ENCODE measurements at regions not wholly inside any gene's neighbourhood (a gene's known extent, or its start where the extent isn't known, plus 50 kb on each side); places are given as distances from the start of the nearest gene placed in this dataset.

DNA sequence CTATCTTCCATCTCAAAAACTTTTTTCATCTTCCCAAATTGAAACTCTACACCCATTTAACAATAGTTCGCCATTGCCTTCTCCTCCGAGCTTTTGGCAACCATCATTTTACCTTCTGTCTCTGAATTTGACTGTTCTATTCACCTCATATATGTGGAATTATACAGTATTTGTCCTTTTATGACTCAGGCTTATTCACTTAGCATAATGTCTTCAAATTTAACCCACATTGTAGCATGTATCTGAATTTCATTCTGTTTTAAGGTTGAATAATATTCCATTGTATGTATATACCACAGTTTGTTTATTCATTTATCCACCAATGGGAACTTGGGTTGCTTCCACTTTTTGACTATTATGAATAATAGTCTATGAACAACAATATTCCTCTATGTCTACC lies 233.9 kb downstream of the GPD2 start:
- 82% methylated on average over 2 of the region's 2 CpGs for WGBS (ENCODE audit: missing lambda C conversion rate)
- Histone ChIP-seq H3K9me3 (no peaks in the 10 kb centered on the region; the same call in 2 of the 3 replicates), H3K4me3 (no peak overlapping the region), H3K4me1 (no peaks in the 10 kb centered on the region), H3K4me2 (no peak overlapping the region), H3K27ac (no peak overlapping the region)
- ChIA-PET POLR2A (no interaction called here), CTCF (no interaction called here)
- FAIRE-seq (no peak), DNase-seq (ENCODE audit: low read depth in 1 of 2, low spot score in 1 of 2) (no peak), ATAC-seq (no peak)
- no peak for TF ChIP-seq GATA3 (IDR thresholded peaks at IDR 0.05; ENCODE audit: borderline replicate concordance)
- TF ChIP-seq, protein P1, sequence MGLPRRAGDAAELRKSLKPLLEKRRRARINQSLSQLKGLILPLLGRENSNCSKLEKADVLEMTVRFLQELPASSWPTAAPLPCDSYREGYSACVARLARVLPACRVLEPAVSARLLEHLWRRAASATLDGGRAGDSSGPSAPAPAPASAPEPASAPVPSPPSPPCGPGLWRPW (IDR thresholded peaks at IDR 0.05) = no peak
- TF ChIP-seq, protein P2, sequence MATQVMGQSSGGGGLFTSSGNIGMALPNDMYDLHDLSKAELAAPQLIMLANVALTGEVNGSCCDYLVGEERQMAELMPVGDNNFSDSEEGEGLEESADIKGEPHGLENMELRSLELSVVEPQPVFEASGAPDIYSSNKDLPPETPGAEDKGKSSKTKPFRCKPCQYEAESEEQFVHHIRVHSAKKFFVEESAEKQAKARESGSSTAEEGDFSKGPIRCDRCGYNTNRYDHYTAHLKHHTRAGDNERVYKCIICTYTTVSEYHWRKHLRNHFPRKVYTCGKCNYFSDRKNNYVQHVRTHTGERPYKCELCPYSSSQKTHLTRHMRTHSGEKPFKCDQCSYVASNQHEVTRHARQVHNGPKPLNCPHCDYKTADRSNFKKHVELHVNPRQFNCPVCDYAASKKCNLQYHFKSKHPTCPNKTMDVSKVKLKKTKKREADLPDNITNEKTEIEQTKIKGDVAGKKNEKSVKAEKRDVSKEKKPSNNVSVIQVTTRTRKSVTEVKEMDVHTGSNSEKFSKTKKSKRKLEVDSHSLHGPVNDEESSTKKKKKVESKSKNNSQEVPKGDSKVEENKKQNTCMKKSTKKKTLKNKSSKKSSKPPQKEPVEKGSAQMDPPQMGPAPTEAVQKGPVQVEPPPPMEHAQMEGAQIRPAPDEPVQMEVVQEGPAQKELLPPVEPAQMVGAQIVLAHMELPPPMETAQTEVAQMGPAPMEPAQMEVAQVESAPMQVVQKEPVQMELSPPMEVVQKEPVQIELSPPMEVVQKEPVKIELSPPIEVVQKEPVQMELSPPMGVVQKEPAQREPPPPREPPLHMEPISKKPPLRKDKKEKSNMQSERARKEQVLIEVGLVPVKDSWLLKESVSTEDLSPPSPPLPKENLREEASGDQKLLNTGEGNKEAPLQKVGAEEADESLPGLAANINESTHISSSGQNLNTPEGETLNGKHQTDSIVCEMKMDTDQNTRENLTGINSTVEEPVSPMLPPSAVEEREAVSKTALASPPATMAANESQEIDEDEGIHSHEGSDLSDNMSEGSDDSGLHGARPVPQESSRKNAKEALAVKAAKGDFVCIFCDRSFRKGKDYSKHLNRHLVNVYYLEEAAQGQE (IDR thresholded peaks at IDR 0.05) = no peak

DNA sequence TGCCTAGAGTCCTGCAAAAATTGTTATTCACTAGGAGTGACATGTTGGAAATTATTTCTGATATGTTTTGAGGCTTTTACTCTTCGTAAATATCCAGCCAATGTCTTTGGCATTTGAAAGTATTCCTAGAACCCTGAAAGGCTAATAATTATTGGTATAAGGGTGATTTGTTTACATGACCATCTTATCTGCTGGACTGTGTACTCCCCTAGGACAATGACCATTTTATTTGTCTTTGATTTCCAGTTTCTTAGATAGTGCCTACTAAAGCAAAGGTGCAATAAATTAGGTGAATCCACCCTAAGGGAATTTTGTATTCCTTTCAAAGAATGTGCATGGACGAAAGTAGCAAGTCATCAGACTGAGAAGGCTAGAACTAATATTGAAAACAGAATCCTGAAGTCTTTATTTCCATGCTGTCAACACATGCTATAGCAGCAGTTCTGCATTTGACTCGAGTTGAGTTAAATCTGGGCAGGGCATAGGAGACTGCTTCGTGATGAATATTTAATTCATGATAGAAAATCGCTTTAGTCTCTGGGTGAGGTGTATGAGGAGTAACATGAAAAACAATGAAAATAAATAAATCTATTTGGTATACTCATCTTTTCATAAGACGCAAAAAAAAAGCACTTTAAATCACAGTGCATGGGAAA lies 235.7 kb downstream of the GPD2 start:
- Histone ChIP-seq H3K4me1 (no peaks in the 10 kb centered on the region), H3K4me2 (no peak overlapping the region), H3K9me3 (no peaks in the 10 kb centered on the region; the same call in 2 of the 3 replicates), H3K4me3 (no peak overlapping the region), H3K27ac (no peak overlapping the region)
- FAIRE-seq (no peak), ATAC-seq (no peak), DNase-seq (ENCODE audit: low read depth in 1 of 2, low spot score in 1 of 2) (no peak)
- WGBS (ENCODE audit: missing lambda C conversion rate) = 36% methylated on average over 6 of the region's 6 CpGs
- no peak for TF ChIP-seq BHLHE40 (IDR thresholded peaks at IDR 0.05; ENCODE audit: low read depth, low read length)
- TF ChIP-seq RCOR1 (IDR thresholded peaks at IDR 0.05; ENCODE audit: low read depth, low read length) = no peak
- no peak for TF ChIP-seq RARB (CRISPR knock-in tag; IDR thresholded peaks at IDR 0.05)
- no peak for TF ChIP-seq EP300 (IDR thresholded peaks at IDR 0.05)
- TF ChIP-seq, protein P3, sequence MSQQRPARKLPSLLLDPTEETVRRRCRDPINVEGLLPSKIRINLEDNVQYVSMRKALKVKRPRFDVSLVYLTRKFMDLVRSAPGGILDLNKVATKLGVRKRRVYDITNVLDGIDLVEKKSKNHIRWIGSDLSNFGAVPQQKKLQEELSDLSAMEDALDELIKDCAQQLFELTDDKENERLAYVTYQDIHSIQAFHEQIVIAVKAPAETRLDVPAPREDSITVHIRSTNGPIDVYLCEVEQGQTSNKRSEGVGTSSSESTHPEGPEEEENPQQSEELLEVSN (IDR thresholded peaks at IDR 0.05; ENCODE audit: borderline replicate concordance, low read depth) = no peak
- TF ChIP-seq MAFK (IDR thresholded peaks at IDR 0.05; ENCODE audit: partially characterized antibody) = no peak
- no peak for TF ChIP-seq SMC3 (IDR thresholded peaks at IDR 0.05)
- no peak for TF ChIP-seq HDAC2 (IDR thresholded peaks at IDR 0.05)
- TF ChIP-seq SREBF2 (IDR thresholded peaks at IDR 0.05) = no peak
- no peak for TF ChIP-seq EHF (CRISPR knock-in tag; IDR thresholded peaks at IDR 0.05)
- TF ChIP-seq, protein P4, sequence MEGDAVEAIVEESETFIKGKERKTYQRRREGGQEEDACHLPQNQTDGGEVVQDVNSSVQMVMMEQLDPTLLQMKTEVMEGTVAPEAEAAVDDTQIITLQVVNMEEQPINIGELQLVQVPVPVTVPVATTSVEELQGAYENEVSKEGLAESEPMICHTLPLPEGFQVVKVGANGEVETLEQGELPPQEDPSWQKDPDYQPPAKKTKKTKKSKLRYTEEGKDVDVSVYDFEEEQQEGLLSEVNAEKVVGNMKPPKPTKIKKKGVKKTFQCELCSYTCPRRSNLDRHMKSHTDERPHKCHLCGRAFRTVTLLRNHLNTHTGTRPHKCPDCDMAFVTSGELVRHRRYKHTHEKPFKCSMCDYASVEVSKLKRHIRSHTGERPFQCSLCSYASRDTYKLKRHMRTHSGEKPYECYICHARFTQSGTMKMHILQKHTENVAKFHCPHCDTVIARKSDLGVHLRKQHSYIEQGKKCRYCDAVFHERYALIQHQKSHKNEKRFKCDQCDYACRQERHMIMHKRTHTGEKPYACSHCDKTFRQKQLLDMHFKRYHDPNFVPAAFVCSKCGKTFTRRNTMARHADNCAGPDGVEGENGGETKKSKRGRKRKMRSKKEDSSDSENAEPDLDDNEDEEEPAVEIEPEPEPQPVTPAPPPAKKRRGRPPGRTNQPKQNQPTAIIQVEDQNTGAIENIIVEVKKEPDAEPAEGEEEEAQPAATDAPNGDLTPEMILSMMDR (IDR thresholded peaks at IDR 0.05) = no peak
- no peak for TF ChIP-seq ESRRA (IDR thresholded peaks at IDR 0.05; ENCODE audit: borderline replicate concordance, low read length)
- no peak for TF ChIP-seq NPAS2 (CRISPR knock-in tag; IDR thresholded peaks at IDR 0.05; ENCODE audit: borderline replicate concordance)
- no peak for TF ChIP-seq HOXB5 (CRISPR knock-in tag; IDR thresholded peaks at IDR 0.05)
- no peak for TF ChIP-seq CHD2 (IDR thresholded peaks at IDR 0.05; ENCODE audit: low read length, partially characterized antibody)
- POLR2A ChIA-PET = no interaction called here
- CTCF ChIA-PET = no interaction called here

Data from A549 (cell line).